RWPE2 (cell line): ENCODE measurements at regions not wholly inside any gene's neighbourhood (a gene's known extent, or its start where the extent isn't known, plus 50 kb on each side); places are given as distances from the start of the nearest gene placed in this dataset.

Experiments used
- ATAC-seq: fragments of 200-7000 bp; cut with Tn5 transposase; 3 replicates; pipeline ENCODE4 v1.9.1; 2021; ENCODE audit warnings: low read depth
- DNase-seq: peaks from one replicate; pipeline ENCODE4 v3.0.0-alpha.2; 2020; ENCODE audit warnings: low spot score
- H3K27ac ChIP-seq: fragments of 450-650 bp; 2 replicates; pipeline ENCODE4 v1.5.1; 2017; ENCODE audit warnings: mild to moderate bottlenecking; ENCODE audit not compliant: poor library complexity, severe bottlenecking
- H3K27me3 ChIP-seq: fragments of 250-450 bp; sonication (Bioruptor Pico); 2 replicates; pipeline ENCODE4 v1.5.1; 2021; ENCODE audit warnings: mild to moderate bottlenecking, moderate library complexity; ENCODE audit not compliant: insufficient read depth, poor library complexity, severe bottlenecking
- H3K36me3 ChIP-seq: fragments of 250-450 bp; sonication (Bioruptor Pico); 2 replicates; pipeline ENCODE4 v1.5.1; 2020; ENCODE audit warnings: low read depth, mild to moderate bottlenecking, moderate library complexity
- H3K4me1 ChIP-seq: fragments of 250-450 bp; sonication (Bioruptor Pico); 2 replicates; pipeline ENCODE4 v1.5.1; 2021; ENCODE audit warnings: mild to moderate bottlenecking, moderate library complexity; ENCODE audit not compliant: insufficient read depth, poor library complexity, severe bottlenecking
- H3K4me3 ChIP-seq: fragments of 250-450 bp; sonication (Bioruptor Pico); 2 replicates; pipeline ENCODE4 v1.5.1; 2021; ENCODE audit warnings: mild to moderate bottlenecking, moderate library complexity; ENCODE audit not compliant: severe bottlenecking
- H3K9me3 ChIP-seq: fragments of 250-450 bp; sonication (Bioruptor Pico); 2 replicates; pipeline ENCODE4 v1.5.1; 2021; ENCODE audit warnings: mild to moderate bottlenecking, moderate library complexity; ENCODE audit not compliant: severe bottlenecking
- CTCF ChIP-seq: fragments of 450-650 bp; IDR thresholded peaks from one replicate; pipeline ENCODE4 v1.5.1; 2017; ENCODE audit warnings: mild to moderate bottlenecking, moderate library complexity; ENCODE audit not compliant: poor library complexity, severe bottlenecking

DNA sequence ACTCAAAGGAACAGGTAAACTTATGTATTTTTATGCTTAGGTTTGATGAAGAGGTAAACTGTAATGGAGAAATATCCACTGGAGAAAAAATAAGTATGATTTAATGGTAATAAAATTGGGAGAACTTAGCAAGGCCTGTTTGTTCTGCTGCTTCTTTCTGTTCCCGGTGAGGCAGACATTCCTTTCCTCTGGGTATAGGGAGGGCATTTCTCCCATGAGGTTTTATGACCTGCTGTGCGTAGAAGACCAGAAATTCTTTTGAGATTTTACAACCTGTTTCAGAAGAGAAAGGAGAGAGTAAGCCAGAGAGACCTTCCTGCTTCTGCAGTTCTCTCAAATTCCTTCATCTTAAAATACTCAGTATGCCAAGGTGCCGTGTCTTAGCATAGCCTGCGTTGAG, 139.4 kb upstream of the RMST start:
- H3K4me1 ChIP-seq: no peaks in the 10 kb centered on the region
- no peak for TF ChIP-seq CTCF
- H3K27ac ChIP-seq: no peak overlapping the region
- H3K4me3 ChIP-seq: no peak overlapping the region
- ATAC-seq (no peak), DNase-seq (no peak)
- no peaks in the 10 kb centered on the region for H3K27me3 ChIP-seq
- H3K36me3 ChIP-seq: no peaks in the 10 kb centered on the region
- no peaks in the 10 kb centered on the region for H3K9me3 ChIP-seq

GRCh38 chr12:97324471-97324870, 138.1 kb upstream of the RMST start:
- no peaks in the 10 kb centered on the region for H3K27me3 ChIP-seq
- no peaks in the 10 kb centered on the region for H3K4me1 ChIP-seq
- H3K36me3 ChIP-seq: no peaks in the 10 kb centered on the region
- H3K27ac ChIP-seq: no peak overlapping the region
- TF ChIP-seq CTCF: no peak
- DNase-seq: no peak
- no peaks in the 10 kb centered on the region for H3K9me3 ChIP-seq
- no peak overlapping the region for H3K4me3 ChIP-seq
- no peak for ATAC-seq

DNA sequence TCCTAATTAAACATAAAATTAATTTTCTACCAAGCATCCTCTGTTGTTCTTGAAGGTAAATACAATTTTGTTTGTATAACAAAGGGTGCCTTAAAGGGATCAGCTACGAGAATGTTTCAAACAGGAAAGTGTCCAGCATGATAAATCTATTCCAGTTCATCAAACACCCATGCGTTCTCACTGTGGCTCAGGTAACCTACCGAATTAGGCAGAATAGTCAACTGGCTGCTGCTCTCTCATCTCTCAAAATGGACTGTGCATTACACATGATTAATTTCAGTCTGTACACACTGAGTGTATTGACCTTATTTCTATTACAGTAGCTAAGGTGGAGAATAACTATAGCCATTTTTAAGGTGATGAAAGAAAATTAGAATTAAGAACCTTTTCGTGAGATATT, 127.5 kb upstream of the RMST start:
- ATAC-seq (no peak), DNase-seq (no peak)
- H3K4me1 ChIP-seq: no peaks in the 10 kb centered on the region
- no peaks in the 10 kb centered on the region for H3K27me3 ChIP-seq
- no peak for TF ChIP-seq CTCF
- no peak overlapping the region for H3K4me3 ChIP-seq
- no peaks in the 10 kb centered on the region for H3K9me3 ChIP-seq
- H3K36me3 ChIP-seq: no peaks in the 10 kb centered on the region
- no peak overlapping the region for H3K27ac ChIP-seq

DNA sequence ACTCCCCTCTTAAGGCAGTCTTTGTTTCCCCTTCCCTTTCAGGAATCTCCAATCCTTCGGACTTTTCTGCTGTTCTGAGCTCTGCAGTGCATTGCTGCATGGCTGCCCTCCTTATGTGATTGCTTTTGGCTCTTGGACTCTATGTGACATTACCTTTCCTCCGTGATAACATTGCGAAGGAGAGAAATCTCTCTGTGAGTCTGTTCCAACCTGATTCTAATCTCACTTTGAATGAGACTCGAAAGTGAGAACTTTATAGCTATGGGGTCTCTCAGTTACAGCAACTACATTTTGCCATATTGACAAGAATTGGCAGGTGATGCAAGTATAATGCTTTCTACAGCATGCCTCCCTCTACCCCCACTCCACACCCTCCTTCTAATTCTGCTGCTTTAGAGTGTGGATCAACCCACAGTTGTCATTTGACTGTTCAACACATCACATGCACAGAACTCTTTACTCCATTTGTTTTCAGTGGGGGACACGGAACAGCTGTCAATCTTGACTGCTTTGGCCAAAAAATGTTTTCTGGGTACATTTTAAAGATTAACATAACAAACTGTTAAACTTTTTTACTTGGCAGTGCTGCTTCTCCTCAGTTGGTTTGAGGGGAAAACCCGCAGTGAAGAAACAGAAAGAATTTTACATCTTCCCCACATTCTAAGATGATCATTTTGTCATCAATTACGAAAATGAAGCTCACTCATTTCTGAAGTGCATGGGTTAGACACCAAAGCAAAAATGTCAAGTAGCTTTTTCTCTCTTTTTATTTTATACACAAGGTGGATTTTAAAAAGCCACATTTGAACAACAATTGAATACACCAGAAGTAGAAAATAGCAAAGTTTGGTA, 125.5 kb upstream of the RMST start:
- H3K36me3 ChIP-seq: no peaks in the 10 kb centered on the region
- no peak for TF ChIP-seq CTCF
- no peak overlapping the region for H3K27ac ChIP-seq
- ATAC-seq: no peak
- H3K4me1 ChIP-seq: no peaks in the 10 kb centered on the region
- H3K9me3 ChIP-seq: no peaks in the 10 kb centered on the region
- H3K4me3 ChIP-seq: no peak overlapping the region
- no peak for DNase-seq
- H3K27me3 ChIP-seq: no peaks in the 10 kb centered on the region

DNA sequence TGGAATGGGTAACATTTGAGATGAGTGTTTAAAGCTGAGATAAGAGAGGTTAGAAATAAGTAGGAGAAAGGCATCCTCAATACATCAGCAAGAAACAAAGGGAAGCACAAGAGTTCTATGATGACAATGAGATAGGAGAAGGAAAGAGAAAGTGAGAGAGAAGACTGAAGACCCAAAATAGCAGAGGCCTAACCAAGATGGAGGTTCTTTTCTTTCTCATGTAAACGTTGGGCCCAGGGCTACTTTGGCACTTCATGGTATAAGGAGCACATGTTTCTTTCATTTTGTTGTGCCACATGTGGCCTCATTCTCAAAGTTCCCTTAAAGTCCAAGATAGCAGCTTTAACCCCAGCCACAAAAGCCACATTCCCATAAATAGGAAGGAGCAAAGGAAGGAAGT, 120.5 kb upstream of the RMST start:
- no peak overlapping the region for H3K4me3 ChIP-seq
- H3K9me3 ChIP-seq: no peaks in the 10 kb centered on the region
- no peaks in the 10 kb centered on the region for H3K36me3 ChIP-seq
- ATAC-seq (no peak), DNase-seq (no peak)
- no peaks in the 10 kb centered on the region for H3K27me3 ChIP-seq
- TF ChIP-seq CTCF: no peak
- H3K27ac ChIP-seq: no peak overlapping the region
- no peaks in the 10 kb centered on the region for H3K4me1 ChIP-seq
